Kidney (tissue), 13 donors: ENCODE measurements at regions not wholly inside any gene's neighbourhood (a gene's known extent, or its start where the extent isn't known, plus 50 kb on each side); places are given as distances from the start of the nearest gene placed in this dataset.

Experiments
- DNase-seq, 5 donors: peaks; one replicate each; pipeline ENCODE4 v3.0.0-alpha.2; 2013 to 2020
- FAIRE-seq: peaks from 2 replicates; lab custom pipeline; 2012; peaks lifted over from hg19 to GRCh38; lab: Jason Lieb, UNC
- H3K27ac ChIP-seq, 2 donors: one replicate each; pipeline ENCODE4 v1.7.0; 2013; ENCODE audit warnings: low read depth in 2 of 2, low read length in 2 of 2, inconsistent platforms in 1 of 2
- H3K27me3 ChIP-seq: one replicate; pipeline ENCODE4 v1.7.1; 2013; ENCODE audit warnings: low read length, inconsistent platforms; ENCODE audit not compliant: control insufficient read depth, insufficient read depth
- H3K36me3 ChIP-seq, 3 donors: one replicate each; pipeline versions ENCODE4 v1.7.0 to v1.7.1; 2013; ENCODE audit warnings: low read length in 3 of 3, control low read depth in 1 of 3, inconsistent platforms in 1 of 3; ENCODE audit not compliant: insufficient read depth in 3 of 3, control insufficient read depth in 2 of 3
- H3K4me1 ChIP-seq, 3 donors: one replicate each; pipeline versions ENCODE4 v1.7.0 to v1.7.1; 2013; ENCODE audit warnings: low read length in 3 of 3, inconsistent platforms in 1 of 3, low read depth in 1 of 3; ENCODE audit not compliant: control insufficient read depth in 2 of 3, insufficient read depth in 2 of 3
- H3K4me3 ChIP-seq, 3 donors: one replicate each; pipeline versions ENCODE4 v1.7.0 to v1.8.1; 2013; ENCODE audit warnings: low read length in 3 of 3, control low read depth in 1 of 3, inconsistent platforms in 1 of 3
- H3K9ac ChIP-seq, 3 donors: one replicate each; pipeline versions ENCODE4 v1.7.0 to v1.7.1; 2013; ENCODE audit warnings: low read length in 3 of 3, control low read depth in 1 of 3, inconsistent platforms in 1 of 3
- H3K9me3 ChIP-seq, 3 donors: one replicate each; pipeline versions ENCODE4 v1.7.0 to v1.7.1; 2013; ENCODE audit warnings: low read length in 3 of 3, control low read depth in 1 of 3, inconsistent platforms in 1 of 3; ENCODE audit not compliant: control insufficient read depth in 2 of 3, insufficient read depth in 1 of 3
- CTCF ChIP-seq: IDR thresholded peaks from 3 replicates; pipeline ENCODE4 v1.5.1; 2012; ENCODE audit warnings: mild to moderate bottlenecking, moderate library complexity, borderline replicate concordance; ENCODE audit not compliant: insufficient read depth; ENCODE audit errors: extremely low read depth
- intact Hi-C: fragments of 100-400 bp; cut with DNase I; formaldehyde crosslinking; loops from one replicate; pipeline ENCODE4 v1.11.1; 2022
- donor health status: control.
- donor health status: control.
- donor health status: control.
- donor health status: control.
- donor health status: control.
- donor health status: DM: yes; HTN: yes; CAD: no.
- donor health status: Normal renal cell carcinoma (clear cell type).

GRCh38 chr4:157643257-157643656, 422.7 kb downstream of the GRIA2 start:
- Histone ChIP-seq H3K36me3 (no peaks in the 10 kb centered on the region), H3K27ac (no peak overlapping the region), H3K9ac (no peak overlapping the region), H3K4me1 (no peaks in the 10 kb centered on the region), H3K27me3 (no peaks in the 10 kb centered on the region), H3K9me3 (peaks cover 0 to 7% (median 1%) of the 10 kb centered on the region in 3 donors), H3K4me3 (no peak overlapping the region)
- FAIRE-seq (no peak), DNase-seq (no peak)
- intact Hi-C loops = no loop called here
- no peak for TF ChIP-seq CTCF

DNA sequence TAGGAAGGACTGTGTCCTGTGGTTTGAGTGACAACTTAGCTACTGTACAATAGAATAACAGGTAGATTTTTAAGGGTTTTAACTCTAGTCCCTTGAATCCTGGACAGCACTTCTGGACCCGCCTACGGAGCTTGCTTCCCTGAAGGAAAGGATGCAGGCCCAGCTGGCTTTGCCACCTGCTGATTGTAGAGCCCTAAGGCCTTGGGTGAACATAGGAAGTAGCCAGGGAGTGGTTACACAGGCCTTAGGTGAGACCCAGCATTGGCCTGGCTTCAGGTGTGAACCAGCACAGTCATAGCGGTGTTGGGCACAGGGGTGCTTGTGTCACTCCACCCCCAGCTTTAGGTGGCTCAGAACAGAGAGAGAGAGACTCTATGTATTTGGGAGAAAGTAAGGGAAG, 413.5 kb downstream of the GRIA2 start:
- DNase-seq = peak in 1 of 5 donors; percentile 26
- intact Hi-C loops = no loop called here
- TF ChIP-seq CTCF = no peak
- H3K27me3 ChIP-seq = no peaks in the 10 kb centered on the region
- H3K9me3 ChIP-seq = peaks cover 0 to 3% (median 3%) of the 10 kb centered on the region in 3 donors
- no peak overlapping the region for H3K9ac ChIP-seq
- no peak overlapping the region for H3K27ac ChIP-seq
- H3K4me3 ChIP-seq = no peak overlapping the region
- FAIRE-seq = no peak
- no peaks in the 10 kb centered on the region for H3K4me1 ChIP-seq
- H3K36me3 ChIP-seq = no peaks in the 10 kb centered on the region

DNA sequence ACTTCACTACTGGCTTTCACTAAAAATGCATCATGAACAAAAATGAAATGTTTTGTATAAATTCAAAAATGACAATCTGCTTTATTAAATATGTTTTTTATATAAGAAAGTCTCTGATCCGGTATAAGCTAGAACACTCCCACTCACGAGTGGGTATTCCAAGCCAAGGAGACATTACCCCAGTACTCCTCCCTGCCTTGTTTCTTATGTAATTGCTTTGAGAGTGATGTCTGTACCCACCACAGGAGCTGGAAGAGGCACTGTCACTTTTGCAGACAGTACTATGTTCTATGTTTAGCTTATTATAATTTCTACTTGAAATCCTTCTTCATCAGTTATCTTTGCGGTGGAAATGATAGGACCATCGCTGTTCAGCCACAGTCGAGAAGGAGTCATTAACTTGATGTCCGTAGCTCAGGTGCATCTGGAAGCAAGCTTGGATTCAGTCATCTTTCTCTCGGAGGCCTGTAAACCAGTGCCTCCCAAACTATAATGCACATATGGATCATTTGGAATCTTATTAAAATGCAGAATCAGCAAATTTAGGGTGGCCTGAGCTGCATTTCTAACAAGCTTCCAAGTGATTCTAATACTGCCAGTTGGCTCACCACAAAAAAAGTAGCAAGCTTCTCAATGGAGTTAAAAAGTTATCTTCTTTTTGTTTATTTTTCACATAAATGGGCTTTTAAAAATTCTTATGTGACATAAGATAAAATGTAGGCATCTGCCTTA, 396.4 kb downstream of the GRIA2 start:
- no peaks in the 10 kb centered on the region for H3K36me3 ChIP-seq
- intact Hi-C loops = no loop called here
- no peak for TF ChIP-seq CTCF
- H3K27ac ChIP-seq = no peak overlapping the region
- H3K9me3 ChIP-seq = no peaks in the 10 kb centered on the region
- no peaks in the 10 kb centered on the region for H3K27me3 ChIP-seq
- DNase-seq (no peak), FAIRE-seq (no peak)
- no peaks in the 10 kb centered on the region for H3K4me1 ChIP-seq
- H3K9ac ChIP-seq = no peak overlapping the region
- no peak overlapping the region for H3K4me3 ChIP-seq
